AG04449 (cell line): ENCODE measurements at regions not wholly inside any gene's neighbourhood (a gene's known extent, or its start where the extent isn't known, plus 50 kb on each side); places are given as distances from the start of the nearest gene placed in this dataset.
A peak's percentile ranks its signal among the peaks of the same experiment; 100 is the strongest.

ENCODE experiments used
- CTCF ChIA-PET: fragments of 350-600 bp; formaldehyde crosslinking; extraction: SDS; loops from one replicate; lab custom pipeline; 2021; ENCODE audit warnings: antibody characterized with exemption; lab: Yijun Ruan, JAX
- POLR2A ChIA-PET: fragments of 400-600, 350-600 bp; formaldehyde crosslinking; extraction: SDS; loops from one replicate; lab custom pipeline; 2020; ENCODE audit warnings: antibody characterized with exemption, inconsistent platforms; lab: Yijun Ruan, JAX
- DNase-seq: peaks from one replicate; pipeline ENCODE4 v3.0.0-alpha.2; 2010; ENCODE audit warnings: low read depth, low spot score
- H3K4me3 ChIP-seq: 2 replicates; pipeline ENCODE4 v1.5.1; 2011; ENCODE audit warnings: low read depth, mild to moderate bottlenecking, control low read depth, low read length
- CTCF ChIP-seq: IDR thresholded peaks from one replicate; pipeline ENCODE4 v1.5.1; 2011; ENCODE audit warnings: mild to moderate bottlenecking, moderate library complexity, low read length, control low read depth, inconsistent platforms; ENCODE audit not compliant: insufficient read depth; ENCODE audit errors: missing control alignments

GRCh38 chr4:111605111-111605510, 540.1 kb upstream of the FAM241A start:
- CTCF ChIA-PET: interaction anchor here (1.1 to 1.9 kb wide), 3 partner anchors 10 to 972 kb away, joined by 3 to 8 read pairs (median 4); no protein-coding TSS in a partner anchor
- no peak for DNase-seq
- TF ChIP-seq CTCF: no peak

GRCh38 chr4:111610681-111611080, 534.6 kb upstream of the FAM241A start:
- no peak overlapping the region for H3K4me3 ChIP-seq
- no peak for TF ChIP-seq CTCF
- ChIA-PET CTCF (no interaction called here), POLR2A (no interaction called here)
- no peak for DNase-seq

More at GRCh38 chr4:111605111-111605510, 540.1 kb upstream of the FAM241A start:
- POLR2A ChIA-PET: no interaction called here
- H3K4me3 ChIP-seq: no peak overlapping the region

- ChIA-PET POLR2A (no interaction called here), CTCF (interaction anchor here (1.3 kb wide), 1 partner anchor 13 kb away, joined by 6 read pairs; no protein-coding TSS in a partner anchor)
- no peak overlapping the region for H3K4me3 ChIP-seq
- no peak for TF ChIP-seq CTCF
- no peak for DNase-seq
These were observed 526.3 kb upstream of the FAM241A start for GRCh38 chr4:111618908-111619307.

- CTCF ChIA-PET: interaction anchor here (9.7 kb wide), 1 partner anchor 492 kb away, joined by 131 read pairs; no protein-coding TSS in a partner anchor
- no peak overlapping the region for H3K4me3 ChIP-seq
- POLR2A ChIA-PET: no interaction called here
- DNase-seq: no peak
- TF ChIP-seq CTCF: no peak
These were observed 516.8 kb upstream of the FAM241A start for GRCh38 chr4:111628437-111628836.

- ChIA-PET POLR2A (interaction anchor here (0.7 kb wide), 1 partner anchor 495 kb away, joined by 3 read pairs; no protein-coding TSS in a partner anchor), CTCF (interaction anchor here (0.7 to 9.7 kb wide), 8 partner anchors 8 to 503 kb away, joined by 3 to 131 read pairs (median 4); no protein-coding TSS in a partner anchor)
- TF ChIP-seq CTCF: peak; percentile 12
- DNase-seq: peak; percentile 2
- H3K4me3 ChIP-seq: no peak overlapping the region
These were observed 514.5 kb upstream of the FAM241A start for GRCh38 chr4:111630705-111631104.

- CTCF ChIA-PET: interaction anchor here (0.7 to 9.7 kb wide), 36 partner anchors 9 to 1633 kb away, joined by 3 to 131 read pairs (median 4); partner anchors contain the start of gene PITX2
- POLR2A ChIA-PET: no interaction called here
- TF ChIP-seq CTCF: peak; percentile 33
- no peak overlapping the region for H3K4me3 ChIP-seq
- DNase-seq: no peak
These were observed 513.8 kb upstream of the FAM241A start for GRCh38 chr4:111631215-111631999.
